ENCODE measurements at regions not wholly inside any gene's neighbourhood (a gene's known extent, or its start where the extent isn't known, plus 50 kb on each side); places are given as distances from the start of the nearest gene placed in this dataset.

- H3K4me1 Mint-ChIP-seq, result no peaks in the 10 kb centered on the region
- TF ChIP-seq PREB (CRISPR knock-in tag; IDR thresholded peaks at IDR 0.05; ENCODE audit: borderline replicate concordance) (no peak), EMX1 (CRISPR knock-in tag; IDR thresholded peaks at IDR 0.05) (no peak), OVOL2 (CRISPR knock-in tag; IDR thresholded peaks at IDR 0.05; ENCODE audit: borderline replicate concordance) (no peak), ZBTB43 (CRISPR knock-in tag; IDR thresholded peaks at IDR 0.05) (no peak), ATF3 (CRISPR knock-in tag; conservative IDR thresholded peaks at IDR 0.05) (no peak), ERG (CRISPR knock-in tag; IDR thresholded peaks at IDR 0.05) (no peak), JUN (CRISPR knock-in tag; IDR thresholded peaks at IDR 0.05) (no peak), NFATC4 (CRISPR knock-in tag; IDR thresholded peaks at IDR 0.05) (no peak), ZNF232 (CRISPR knock-in tag; IDR thresholded peaks at IDR 0.05) (no peak), AR (CRISPR knock-in tag; IDR thresholded peaks at IDR 0.05) (no peak), GRHL2 (CRISPR knock-in tag; IDR thresholded peaks at IDR 0.05; ENCODE audit: insufficient replicate concordance, severe bottlenecking) (no peak), CBFB (CRISPR knock-in tag; IDR thresholded peaks at IDR 0.05; ENCODE audit: low read depth) (no peak), PRDM15 (CRISPR knock-in tag; IDR thresholded peaks at IDR 0.05) (no peak), ESRRA (CRISPR knock-in tag; IDR thresholded peaks at IDR 0.05; ENCODE audit: borderline replicate concordance) (no peak), ETV6 (CRISPR knock-in tag; IDR thresholded peaks at IDR 0.05) (no peak), ZNF512 (CRISPR knock-in tag; IDR thresholded peaks at IDR 0.05; ENCODE audit: borderline replicate concordance) (no peak)
- TF ChIP-seq, protein P1, sequence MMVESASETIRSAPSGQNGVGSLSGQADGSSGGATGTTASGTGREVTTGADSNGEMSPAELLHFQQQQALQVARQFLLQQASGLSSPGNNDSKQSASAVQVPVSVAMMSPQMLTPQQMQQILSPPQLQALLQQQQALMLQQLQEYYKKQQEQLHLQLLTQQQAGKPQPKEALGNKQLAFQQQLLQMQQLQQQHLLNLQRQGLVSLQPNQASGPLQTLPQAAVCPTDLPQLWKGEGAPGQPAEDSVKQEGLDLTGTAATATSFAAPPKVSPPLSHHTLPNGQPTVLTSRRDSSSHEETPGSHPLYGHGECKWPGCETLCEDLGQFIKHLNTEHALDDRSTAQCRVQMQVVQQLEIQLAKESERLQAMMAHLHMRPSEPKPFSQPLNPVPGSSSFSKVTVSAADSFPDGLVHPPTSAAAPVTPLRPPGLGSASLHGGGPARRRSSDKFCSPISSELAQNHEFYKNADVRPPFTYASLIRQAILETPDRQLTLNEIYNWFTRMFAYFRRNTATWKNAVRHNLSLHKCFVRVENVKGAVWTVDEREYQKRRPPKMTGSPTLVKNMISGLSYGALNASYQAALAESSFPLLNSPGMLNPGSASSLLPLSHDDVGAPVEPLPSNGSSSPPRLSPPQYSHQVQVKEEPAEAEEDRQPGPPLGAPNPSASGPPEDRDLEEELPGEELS (CRISPR knock-in tag; IDR thresholded peaks at IDR 0.05), result no peak
- TF ChIP-seq, protein P2, sequence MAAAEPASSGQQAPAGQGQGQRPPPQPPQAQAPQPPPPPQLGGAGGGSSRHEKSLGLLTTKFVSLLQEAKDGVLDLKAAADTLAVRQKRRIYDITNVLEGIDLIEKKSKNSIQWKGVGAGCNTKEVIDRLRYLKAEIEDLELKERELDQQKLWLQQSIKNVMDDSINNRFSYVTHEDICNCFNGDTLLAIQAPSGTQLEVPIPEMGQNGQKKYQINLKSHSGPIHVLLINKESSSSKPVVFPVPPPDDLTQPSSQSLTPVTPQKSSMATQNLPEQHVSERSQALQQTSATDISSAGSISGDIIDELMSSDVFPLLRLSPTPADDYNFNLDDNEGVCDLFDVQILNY (CRISPR knock-in tag; IDR thresholded peaks at IDR 0.05), result no peak
- TF ChIP-seq, protein P3, sequence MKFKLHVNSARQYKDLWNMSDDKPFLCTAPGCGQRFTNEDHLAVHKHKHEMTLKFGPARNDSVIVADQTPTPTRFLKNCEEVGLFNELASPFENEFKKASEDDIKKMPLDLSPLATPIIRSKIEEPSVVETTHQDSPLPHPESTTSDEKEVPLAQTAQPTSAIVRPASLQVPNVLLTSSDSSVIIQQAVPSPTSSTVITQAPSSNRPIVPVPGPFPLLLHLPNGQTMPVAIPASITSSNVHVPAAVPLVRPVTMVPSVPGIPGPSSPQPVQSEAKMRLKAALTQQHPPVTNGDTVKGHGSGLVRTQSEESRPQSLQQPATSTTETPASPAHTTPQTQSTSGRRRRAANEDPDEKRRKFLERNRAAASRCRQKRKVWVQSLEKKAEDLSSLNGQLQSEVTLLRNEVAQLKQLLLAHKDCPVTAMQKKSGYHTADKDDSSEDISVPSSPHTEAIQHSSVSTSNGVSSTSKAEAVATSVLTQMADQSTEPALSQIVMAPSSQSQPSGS (CRISPR knock-in tag; IDR thresholded peaks at IDR 0.05; ENCODE audit: borderline replicate concordance, low read depth), result no peak
- ATAC-seq (no peak), DNase-seq (ENCODE audit: low spot score) (no peak)
- no peak overlapping the region for H3K4me3 Mint-ChIP-seq
- CTCF ChIA-PET, result no interaction called here
- H3K27me3 Mint-ChIP-seq (ENCODE audit: low read depth), result peaks cover 2% of the 10 kb centered on the region; the same call in 1 of the 2 replicates
- POLR2A ChIA-PET, result no interaction called here
- H3K27ac Mint-ChIP-seq, result no peak overlapping the region
- H3K9me3 Mint-ChIP-seq, result peaks cover 13% of the 10 kb centered on the region
- no peaks in the 10 kb centered on the region for H3K36me3 Mint-ChIP-seq
These were observed 75.3 kb downstream of the ZNF503 start for GRCh38 chr10:75326306-75326705.
